Aorta (tissue), 5 donors: ENCODE measurements at regions not wholly inside any gene's neighbourhood (a gene's known extent, or its start where the extent isn't known, plus 50 kb on each side); places are given as distances from the start of the nearest gene placed in this dataset.
A peak's percentile ranks its signal among the peaks of the same experiment; 100 is the strongest.
"Not testable (repeated sequence)": the region's sequence is repeated elsewhere in the genome, so short reads cannot be mapped to it uniquely, and the experiment has no call there.

ENCODE experiments used
- ATAC-seq: fragments of 200-7000 bp; cut with Tn5 transposase; one replicate; pipeline ENCODE4 v1.9.1; 2022; ENCODE audit warnings: moderate library complexity; ENCODE audit not compliant: low FRiP score
- DNase-seq, 2 donors: peaks; one replicate each; pipeline ENCODE4 v3.0.0-alpha.2; 2020
- H3K27ac ChIP-seq, 2 donors: one replicate each; pipeline ENCODE4 v1.5.1; 2013; ENCODE audit warnings: low read length in 2 of 2, mild to moderate bottlenecking in 2 of 2, moderate library complexity in 2 of 2, control low read depth in 1 of 2, inconsistent platforms in 1 of 2, low read depth in 1 of 2
- H3K27me3 ChIP-seq, 2 donors: one replicate each; pipeline ENCODE4 v1.6.1; 2013; ENCODE audit warnings: control low read depth in 1 of 2, low read length in 1 of 2, mild to moderate bottlenecking in 1 of 2, moderate library complexity in 1 of 2; ENCODE audit not compliant: insufficient read depth in 2 of 2, control insufficient read depth in 1 of 2
- H3K36me3 ChIP-seq, 2 donors: one replicate each; pipeline ENCODE4 v1.6.1; 2013; ENCODE audit warnings: control low read depth in 1 of 2, low read length in 1 of 2, mild to moderate bottlenecking in 1 of 2; ENCODE audit not compliant: insufficient read depth in 2 of 2, control insufficient read depth in 1 of 2
- H3K4me1 ChIP-seq, 2 donors: one replicate each; pipeline ENCODE4 v1.6.1; 2013; ENCODE audit warnings: low read length in 2 of 2, control low read depth in 1 of 2, mild to moderate bottlenecking in 1 of 2, moderate library complexity in 1 of 2; ENCODE audit not compliant: insufficient read depth in 2 of 2, control insufficient read depth in 1 of 2
- H3K4me3 ChIP-seq, 2 donors: one replicate each; pipeline ENCODE4 v1.5.1; 2013; ENCODE audit warnings: low read length in 2 of 2, control low read depth in 1 of 2, mild to moderate bottlenecking in 1 of 2
- H3K9me3 ChIP-seq: one replicate; pipeline ENCODE4 v1.6.1; 2013; ENCODE audit warnings: mild to moderate bottlenecking, low read length; ENCODE audit not compliant: control insufficient read depth
- WGBS, 2 donors: extraction: QIAGEN DNeasy Blood & Tissue Kit; methylation state at CpG; one replicate each; pipeline ENCODE4 v1.1.7; 2013; 5-methylcytosine and 5-hydroxymethylcytosine counted together
- intact Hi-C, 2 donors: fragments of 100-400 bp; cut with DNase I; formaldehyde crosslinking; loops; one replicate each; pipeline versions ENCODE4 v1.14.2 to v1.15.0; 2022
- donor health status: healthy with polysubstance abuse.
- donor health status: Bipolar disorder and iron deficiency.
- donor health status: DM: no; HTN: no; CAD: no.
- donor health status: DM: no; HTN: no; CAD: no.
- donor health status: DM: yes; HTN: yes; CAD: no.

GRCh38 chr17:54418467-54418866 lies 482.2 kb upstream of the TOM1L1 start:
- Histone ChIP-seq H3K9me3 (peaks cover 3% of the 10 kb centered on the region), H3K36me3 (no peaks in the 10 kb centered on the region), H3K27ac (no peak overlapping the region), H3K4me3 (no peak overlapping the region), H3K4me1 (no peaks in the 10 kb centered on the region), H3K27me3 (no peaks in the 10 kb centered on the region)
- intact Hi-C loops = no loop called here
- no peak for DNase-seq
- ATAC-seq = no peak

GRCh38 chr17:54425671-54426070 lies 475.0 kb upstream of the TOM1L1 start:
- WGBS, 2 donors = 37 to 45% methylated on average over 3 of the region's 3 CpGs
- no peak overlapping the region for H3K27ac ChIP-seq
- ATAC-seq (no peak), DNase-seq (no peak)
- no peak overlapping the region for H3K4me3 ChIP-seq
- H3K27me3 ChIP-seq = no peaks in the 10 kb centered on the region
- H3K4me1 ChIP-seq = no peaks in the 10 kb centered on the region
- intact Hi-C loops = no loop called here
- no peaks in the 10 kb centered on the region for H3K9me3 ChIP-seq
- H3K36me3 ChIP-seq = no peaks in the 10 kb centered on the region

- no peak overlapping the region for H3K4me3 ChIP-seq
- no peaks in the 10 kb centered on the region for H3K27me3 ChIP-seq
- no peak for DNase-seq
- 18 to 19% methylated on average over 1 of the region's 1 CpG for WGBS, 2 donors
- H3K9me3 ChIP-seq = no peaks in the 10 kb centered on the region
- ATAC-seq = no peak
- no peak overlapping the region for H3K27ac ChIP-seq
- no peaks in the 10 kb centered on the region for H3K36me3 ChIP-seq
- no peaks in the 10 kb centered on the region for H3K4me1 ChIP-seq
- intact Hi-C loops = no loop called here
These were observed 474.3 kb upstream of the TOM1L1 start for GRCh38 chr17:54426296-54426886.

GRCh38 chr17:54435966-54436365 lies 464.7 kb upstream of the TOM1L1 start:
- Histone ChIP-seq H3K36me3 (no peaks in the 10 kb centered on the region), H3K4me1 (no peaks in the 10 kb centered on the region), H3K4me3 (no peak overlapping the region), H3K9me3 (no peaks in the 10 kb centered on the region), H3K27ac (no peak overlapping the region), H3K27me3 (no peaks in the 10 kb centered on the region)
- WGBS, 2 donors = 53 to 61% methylated on average over 10 of the region's 10 CpGs
- DNase-seq (peak in 1 of 2 donors; percentile 27), ATAC-seq (no peak)
- intact Hi-C loops = no loop called here

- H3K36me3 ChIP-seq = no peaks in the 10 kb centered on the region
- intact Hi-C loops = no loop called here
- ATAC-seq (no peak), DNase-seq (no peak)
- 43 to 46% methylated on average over 7 of the region's 7 CpGs for WGBS, 2 donors
- H3K9me3 ChIP-seq = no peaks in the 10 kb centered on the region
- no peaks in the 10 kb centered on the region for H3K27me3 ChIP-seq
- no peak overlapping the region for H3K4me3 ChIP-seq
- no peaks in the 10 kb centered on the region for H3K4me1 ChIP-seq
- no peak overlapping the region for H3K27ac ChIP-seq
These were observed 460.8 kb upstream of the TOM1L1 start for GRCh38 chr17:54439816-54440215.

- peaks cover 1% of the 10 kb centered on the region for H3K9me3 ChIP-seq
- H3K27me3 ChIP-seq = no peaks in the 10 kb centered on the region
- H3K27ac ChIP-seq = no peak overlapping the region
- no peaks in the 10 kb centered on the region for H3K36me3 ChIP-seq
- H3K4me3 ChIP-seq = no peak overlapping the region
- ATAC-seq (no peak), DNase-seq (no peak)
- 55 to 66% methylated on average over 1 of the region's 1 CpG for WGBS, 2 donors
- intact Hi-C loops = no loop called here
- H3K4me1 ChIP-seq = no peaks in the 10 kb centered on the region
These were observed 449.6 kb upstream of the TOM1L1 start for GRCh38 chr17:54451051-54451450.

- intact Hi-C loops = no loop called here
- Histone ChIP-seq H3K4me1 (no peaks in the 10 kb centered on the region), H3K27ac (no peak overlapping the region), H3K27me3 (no peaks in the 10 kb centered on the region), H3K36me3 (no peaks in the 10 kb centered on the region), H3K9me3 (peaks cover 1% of the 10 kb centered on the region), H3K4me3 (no peak overlapping the region)
- WGBS, 2 donors = 79 to 84% methylated on average over 6 of the region's 6 CpGs
- DNase-seq (no peak), ATAC-seq (no peak)
These were observed 447.8 kb upstream of the TOM1L1 start for GRCh38 chr17:54452666-54453348.

- Histone ChIP-seq H3K4me1 (no peaks in the 10 kb centered on the region), H3K27ac (no peak overlapping the region), H3K9me3 (peaks cover 1% of the 10 kb centered on the region), H3K27me3 (no peaks in the 10 kb centered on the region), H3K36me3 (no peaks in the 10 kb centered on the region), H3K4me3 (no peak overlapping the region)
- 67 to 71% methylated on average over 2 of the region's 2 CpGs for WGBS, 2 donors
- DNase-seq = no peak
- intact Hi-C loops = no loop called here
- ATAC-seq = no peak
These were observed 445.3 kb upstream of the TOM1L1 start for GRCh38 chr17:54455251-54455868.

GRCh38 chr17:54465443-54465842 lies 435.2 kb upstream of the TOM1L1 start:
- not testable (repeated sequence) for ATAC-seq

More at GRCh38 chr17:54465443-54465842, 435.2 kb upstream of the TOM1L1 start:
- DNase-seq, H3K36me3 ChIP-seq, H3K27me3 ChIP-seq, H3K27ac ChIP-seq, H3K4me3 ChIP-seq, H3K9me3 ChIP-seq, H3K4me1 ChIP-seq, intact Hi-C loops: not testable (repeated sequence)
- 59 to 72% methylated on average over 3 of the region's 3 CpGs for WGBS, 2 donors
